ENCODE measurements at regions not wholly inside any gene's neighbourhood (a gene's known extent, or its start where the extent isn't known, plus 50 kb on each side); places are given as distances from the start of the nearest gene placed in this dataset.
"Not testable (repeated sequence)": the region's sequence is repeated elsewhere in the genome, so short reads cannot be mapped to it uniquely, and the experiment has no call there.

- DNase-seq = no peak
Observed at GRCh38 chr19:37303591-37304171, 67.2 kb upstream of the ZNF527 start.

DNA sequence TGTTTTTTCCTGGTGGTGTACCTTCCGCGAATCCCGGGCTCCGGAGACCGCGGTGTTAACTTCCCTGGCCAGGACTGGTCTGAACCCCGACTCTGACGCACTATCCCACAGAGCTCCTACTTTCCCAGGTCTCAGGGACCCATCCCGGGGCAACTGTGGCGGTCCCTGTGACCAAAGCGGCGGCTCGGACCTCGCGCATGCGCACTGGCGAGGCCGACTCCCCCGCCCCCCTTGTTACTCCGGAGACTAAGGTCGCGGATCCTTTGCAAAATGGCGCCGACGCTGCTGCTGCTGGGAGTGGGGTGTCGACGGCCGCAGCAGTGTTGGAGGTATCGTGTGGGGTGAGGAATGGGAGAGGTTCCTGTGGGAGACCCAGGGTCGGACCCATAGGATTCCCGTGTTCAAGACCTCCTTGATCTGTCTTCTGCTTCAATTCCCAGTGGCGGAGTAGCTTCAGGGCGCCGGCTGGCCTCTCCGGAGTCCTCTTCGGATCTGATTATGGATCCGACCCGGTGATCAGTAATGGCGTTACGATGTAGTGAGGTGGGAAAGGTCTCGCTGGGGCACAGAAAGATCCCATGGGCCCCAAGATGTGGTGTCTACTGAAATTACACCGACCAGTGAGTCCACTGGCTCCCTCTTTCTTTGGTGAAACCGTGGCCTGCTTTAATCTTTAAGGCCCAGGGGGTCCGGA lies 66.6 kb upstream of the ZNF527 start:
- no peak for DNase-seq

DNA sequence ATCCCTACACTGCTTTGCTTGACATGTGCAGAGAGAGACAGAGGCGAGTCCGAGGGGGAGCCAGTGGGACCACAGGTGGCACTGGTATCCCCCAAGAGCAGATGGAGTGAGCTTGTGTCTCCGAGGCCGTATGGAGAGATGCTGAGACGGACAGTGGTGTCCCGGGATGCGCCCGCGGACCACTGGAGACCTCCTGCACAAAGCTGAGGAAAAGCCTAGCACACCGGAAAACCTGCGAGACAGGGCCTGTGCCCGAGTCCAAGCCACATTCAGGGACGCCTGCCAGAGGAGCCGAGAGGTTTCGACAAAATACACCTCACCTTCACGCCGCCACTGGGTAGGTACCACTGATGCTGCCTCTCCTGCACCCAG lies 66.0 kb upstream of the ZNF527 start:
- DNase-seq = no peak

- no peak for DNase-seq
Observed at GRCh38 chr19:37306383-37306963, 64.4 kb upstream of the ZNF527 start.

GRCh38 chr19:37309834-37310575 lies 60.9 kb upstream of the ZNF527 start:
- no peak for DNase-seq

DNA sequence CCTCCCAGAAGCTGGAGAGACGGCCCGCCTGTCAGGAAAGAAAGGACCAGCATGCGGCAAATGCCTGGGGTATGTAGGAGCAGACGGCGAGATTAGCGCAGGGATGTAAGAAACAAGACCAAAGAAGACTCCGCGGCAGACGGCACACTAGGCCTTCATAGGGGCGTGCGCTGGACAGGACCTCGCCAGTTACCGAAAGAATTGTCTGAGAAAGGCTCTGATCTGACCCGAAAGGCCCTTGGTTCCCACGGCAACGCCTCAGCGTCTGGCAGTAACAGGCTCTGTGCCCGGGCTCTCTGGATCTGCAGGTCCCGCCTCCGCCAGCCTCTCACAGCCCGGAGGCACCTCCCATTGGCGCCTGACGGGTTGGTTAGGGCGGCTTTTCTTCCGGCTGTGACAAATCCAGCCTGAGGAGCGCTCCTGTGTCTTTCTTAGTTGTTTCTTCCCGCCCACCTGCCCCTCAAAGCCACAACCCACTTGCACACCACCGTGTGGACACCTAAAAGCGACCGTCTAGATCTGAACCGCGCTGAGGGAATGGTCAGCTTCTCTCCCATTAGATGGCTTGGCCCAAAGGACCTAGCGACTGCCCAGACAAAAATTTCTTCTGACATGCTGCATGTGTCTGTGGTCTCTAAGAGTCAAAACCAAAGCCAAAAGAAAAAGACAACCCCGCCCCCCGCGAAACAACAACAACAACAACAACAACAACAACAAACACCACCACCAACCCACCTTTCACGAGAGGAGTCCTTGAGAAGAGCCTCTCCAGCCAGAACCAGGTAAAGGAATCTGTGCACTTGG lies 58.2 kb upstream of the ZNF527 start:
- DNase-seq = not testable (repeated sequence)

- DNase-seq = no peak
Observed at GRCh38 chr19:37313335-37313627, 57.6 kb upstream of the ZNF527 start.

DNA sequence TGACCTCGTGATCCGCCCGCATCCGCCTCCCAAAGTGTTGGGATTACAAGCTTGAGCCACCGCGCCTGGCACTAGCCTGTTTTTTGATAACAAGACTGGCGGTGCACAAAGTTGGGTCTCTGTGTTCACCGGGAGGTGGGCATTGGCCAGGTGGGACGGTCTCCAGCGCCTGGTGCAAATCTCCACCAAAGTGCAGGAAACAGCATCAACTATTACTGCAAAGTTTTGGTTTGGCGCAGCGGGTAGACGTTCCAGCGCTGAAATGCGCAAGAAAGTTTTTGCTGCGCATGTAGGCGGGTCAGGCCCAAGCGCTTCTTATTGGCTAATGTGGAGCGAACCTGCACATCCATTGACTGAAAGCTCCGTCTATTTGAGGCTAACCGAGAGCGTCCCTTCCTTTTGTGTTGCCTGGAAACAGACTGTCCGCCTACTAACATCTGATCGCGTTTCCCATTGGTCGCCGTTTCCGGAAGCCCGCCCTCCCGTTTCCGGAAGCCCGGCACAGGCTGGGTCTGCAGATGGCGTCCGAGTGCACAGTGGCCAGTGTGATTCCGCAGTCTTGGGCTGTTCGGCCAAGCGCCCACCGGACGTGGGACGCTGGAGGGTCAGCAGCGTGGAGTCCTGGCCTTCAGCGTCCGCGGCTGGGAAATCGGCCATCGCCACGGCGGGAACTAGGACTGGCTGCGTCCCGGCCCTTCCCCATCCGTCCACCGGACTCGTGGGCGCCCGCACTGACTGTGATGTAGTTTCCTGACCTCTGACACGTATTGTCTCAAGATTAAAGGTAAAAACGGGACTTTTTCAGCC lies 53.3 kb upstream of the ZNF527 start:
- DNase-seq = peak; percentile 77 to 98

DNA sequence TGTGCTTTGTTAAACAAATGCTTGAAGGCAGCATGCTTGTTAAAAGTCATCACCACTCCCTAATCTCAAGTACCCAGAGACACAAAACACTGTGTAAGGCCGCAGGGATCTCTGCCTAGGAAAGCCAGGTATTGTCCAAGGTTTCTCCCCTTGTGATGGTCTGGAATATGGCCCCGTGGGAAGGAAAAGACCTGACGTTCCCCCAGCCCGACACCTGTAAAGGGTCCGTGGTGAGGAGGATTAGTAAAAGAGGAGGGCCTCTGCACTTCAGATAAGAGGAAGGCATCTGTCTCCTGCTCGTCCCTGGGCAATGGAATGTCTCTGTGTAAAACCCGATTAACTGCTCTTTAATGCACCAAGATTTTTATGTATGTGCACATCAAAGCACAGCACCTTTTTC lies 49.9 kb upstream of the ZNF527 start:
- DNase-seq = not testable (repeated sequence)
